HEK293 (cell line): ENCODE measurements at regions not wholly inside any gene's neighbourhood (a gene's known extent, or its start where the extent isn't known, plus 50 kb on each side); places are given as distances from the start of the nearest gene placed in this dataset.

Source experiments
- TRIM28 ChIP-seq: IDR thresholded peaks from 2 replicates; pipeline ENCODE4 v1.6.1; 2011; ENCODE audit warnings: low read length, control low read depth, borderline replicate concordance
- ZNF747 ChIP-seq: fragments of 450-650 bp; formaldehyde crosslinking; IDR thresholded peaks from 2 replicates; pipeline ENCODE4 v1.5.1; 2016; ENCODE audit warnings: missing biosample characterization, missing genetic modification characterization

GRCh38 chr11:26228778-26229177 is 103.2 kb upstream of the ANO3 start:
- TF ChIP-seq TRIM28 (no peak), ZNF747 (no peak)
